ENCODE measurements at regions not wholly inside any gene's neighbourhood (a gene's known extent, or its start where the extent isn't known, plus 50 kb on each side); places are given as distances from the start of the nearest gene placed in this dataset.

DNA sequence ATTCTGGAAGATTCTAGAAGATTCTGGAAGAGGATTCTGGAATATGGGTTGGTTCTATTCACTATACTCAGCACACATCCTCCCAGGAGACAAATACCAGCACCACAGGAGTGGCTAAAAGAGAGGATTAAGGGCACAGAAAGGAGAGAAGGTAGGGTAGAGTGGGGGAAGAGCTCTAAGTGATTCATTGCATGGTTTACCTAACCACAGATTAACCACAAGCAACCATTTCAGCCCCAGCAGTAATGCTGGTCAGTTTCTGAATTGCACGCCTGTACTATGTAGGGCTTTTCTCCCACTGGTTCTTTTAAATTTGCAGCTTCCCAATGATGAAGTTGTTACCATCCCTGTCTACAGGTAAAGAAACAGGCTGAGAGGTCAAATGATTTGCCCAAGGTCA, 192.7 kb upstream of the PMEPA1 start:
- H3K27me3 ChIP-seq (ENCODE audit: control insufficient read depth in 2 of 2, insufficient read depth in 2 of 2, low read length in 2 of 2) = no peaks in the 10 kb centered on the region
- no peak overlapping the region for H2AFZ ChIP-seq (ENCODE audit: low read depth, low read length)
- TF ChIP-seq FOS (IDR thresholded peaks at IDR 0.05; ENCODE audit: borderline replicate concordance, insufficient read depth, low read length) (no peak), POLR2A (IDR thresholded peaks at IDR 0.05; ENCODE audit: low read depth, low read length) (no peak), EZH2 (IDR thresholded peaks at IDR 0.05; ENCODE audit: borderline replicate concordance, low read depth, low read length, severe bottlenecking) (no peak), JUN (IDR thresholded peaks at IDR 0.05; ENCODE audit: borderline replicate concordance, insufficient read depth, insufficient read length, low read depth) (no peak), POLR2AphosphoS5 (IDR thresholded peaks at IDR 0.05; ENCODE audit: insufficient read depth, low read depth, low read length) (no peak)
- TF ChIP-seq, protein P1, sequence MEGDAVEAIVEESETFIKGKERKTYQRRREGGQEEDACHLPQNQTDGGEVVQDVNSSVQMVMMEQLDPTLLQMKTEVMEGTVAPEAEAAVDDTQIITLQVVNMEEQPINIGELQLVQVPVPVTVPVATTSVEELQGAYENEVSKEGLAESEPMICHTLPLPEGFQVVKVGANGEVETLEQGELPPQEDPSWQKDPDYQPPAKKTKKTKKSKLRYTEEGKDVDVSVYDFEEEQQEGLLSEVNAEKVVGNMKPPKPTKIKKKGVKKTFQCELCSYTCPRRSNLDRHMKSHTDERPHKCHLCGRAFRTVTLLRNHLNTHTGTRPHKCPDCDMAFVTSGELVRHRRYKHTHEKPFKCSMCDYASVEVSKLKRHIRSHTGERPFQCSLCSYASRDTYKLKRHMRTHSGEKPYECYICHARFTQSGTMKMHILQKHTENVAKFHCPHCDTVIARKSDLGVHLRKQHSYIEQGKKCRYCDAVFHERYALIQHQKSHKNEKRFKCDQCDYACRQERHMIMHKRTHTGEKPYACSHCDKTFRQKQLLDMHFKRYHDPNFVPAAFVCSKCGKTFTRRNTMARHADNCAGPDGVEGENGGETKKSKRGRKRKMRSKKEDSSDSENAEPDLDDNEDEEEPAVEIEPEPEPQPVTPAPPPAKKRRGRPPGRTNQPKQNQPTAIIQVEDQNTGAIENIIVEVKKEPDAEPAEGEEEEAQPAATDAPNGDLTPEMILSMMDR (IDR thresholded peaks at IDR 0.05; ENCODE audit: extremely low read depth in 1 of 2, insufficient read depth in 1 of 2, low read depth in 1 of 2, low read length in 2 of 2) = no peak
- TF ChIP-seq, protein P2, sequence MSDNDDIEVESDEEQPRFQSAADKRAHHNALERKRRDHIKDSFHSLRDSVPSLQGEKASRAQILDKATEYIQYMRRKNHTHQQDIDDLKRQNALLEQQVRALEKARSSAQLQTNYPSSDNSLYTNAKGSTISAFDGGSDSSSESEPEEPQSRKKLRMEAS (IDR thresholded peaks at IDR 0.05; ENCODE audit: insufficient read depth, insufficient read length) = no peak
- H3K9ac ChIP-seq (replicated peaks; ENCODE audit: extremely low read depth, insufficient read depth, low read length) = no peak overlapping the region
- no peaks in the 10 kb centered on the region for H3K36me3 ChIP-seq (ENCODE audit: control insufficient read depth in 2 of 2, extremely low read depth in 1 of 2, insufficient read depth in 2 of 2, low read length in 2 of 2)
- no peak overlapping the region for H3K27ac ChIP-seq (ENCODE audit: insufficient read depth, low read depth, low read length)
- no peaks in the 10 kb centered on the region for H3K9me1 ChIP-seq (replicated peaks; ENCODE audit: control insufficient read depth, extremely low read depth, insufficient read depth, low read length)
- H3K79me2 ChIP-seq (ENCODE audit: control insufficient read depth, insufficient read depth, low read length) = no peaks in the 10 kb centered on the region
- dilution Hi-C loops (cut with MboI; ENCODE audit: extremely low pct_ligation_motif_present, low sequenced_read_pairs) (no loop called here), intact Hi-C loops (cut with micrococcal nuclease) (no loop called here)
- no peak for DNase-seq (ENCODE audit: low read depth, low spot score)
- no TSS peak for BruUV-seq (replicated peaks)
- H3K9me3 ChIP-seq (replicated peaks; ENCODE audit: control insufficient read depth, insufficient read depth, low read length) = no peaks in the 10 kb centered on the region
- no peaks in the 10 kb centered on the region for H4K20me1 ChIP-seq (replicated peaks; ENCODE audit: control insufficient read depth, extremely low read depth, insufficient read depth, low read length)
- POLR2A ChIA-PET = no interaction called here
- CTCF ChIA-PET = no interaction called here
- no peak overlapping the region for H3K4me2 ChIP-seq (ENCODE audit: insufficient read depth, low read length)
- no peak overlapping the region for H3K4me3 ChIP-seq (replicated peaks in 1 of 3; ENCODE audit: insufficient read depth in 1 of 3, low read depth in 1 of 3, low read length in 3 of 3)
- no peak for FAIRE-seq
- H3K4me1 ChIP-seq (ENCODE audit: control insufficient read depth, extremely low read depth, insufficient read depth, low read length) = no peaks in the 10 kb centered on the region
